Dendritic cell treated with granulocyte-macrophage colony-stimulating factor and Interleukin-4, amounts not matched to agents 40 ng/mL and 50 ng/mL, for 4 days (primary cell): ENCODE measurements at regions not wholly inside any gene's neighbourhood (a gene's known extent, or its start where the extent isn't known, plus 50 kb on each side); places are given as distances from the start of the nearest gene placed in this dataset.

Source experiments
- H3K27ac Mint-ChIP-seq: one replicate; pipeline ENCODE4 v1.8.0; 2022; ENCODE audit warnings: mild to moderate bottlenecking, mixed read lengths
- H3K27me3 Mint-ChIP-seq: one replicate; pipeline ENCODE4 v1.8.0; 2022; ENCODE audit warnings: mild to moderate bottlenecking, mixed read lengths
- H3K36me3 Mint-ChIP-seq: one replicate; pipeline ENCODE4 v1.8.0; 2022; ENCODE audit warnings: low read depth, mixed read lengths
- H3K4me1 Mint-ChIP-seq: one replicate; pipeline ENCODE4 v1.8.0; 2022; ENCODE audit warnings: low read depth, mixed read lengths
- H3K4me3 Mint-ChIP-seq: one replicate; pipeline ENCODE4 v1.8.0; 2022; ENCODE audit warnings: mild to moderate bottlenecking, moderate library complexity, mixed read lengths
- H3K9me3 Mint-ChIP-seq: one replicate; pipeline ENCODE4 v1.8.0; 2022; ENCODE audit warnings: mixed read lengths
- intact Hi-C: fragments of 100-400 bp; cut with micrococcal nuclease; formaldehyde crosslinking; loops from one replicate; pipeline ENCODE4 v1.15.0; 2022

DNA sequence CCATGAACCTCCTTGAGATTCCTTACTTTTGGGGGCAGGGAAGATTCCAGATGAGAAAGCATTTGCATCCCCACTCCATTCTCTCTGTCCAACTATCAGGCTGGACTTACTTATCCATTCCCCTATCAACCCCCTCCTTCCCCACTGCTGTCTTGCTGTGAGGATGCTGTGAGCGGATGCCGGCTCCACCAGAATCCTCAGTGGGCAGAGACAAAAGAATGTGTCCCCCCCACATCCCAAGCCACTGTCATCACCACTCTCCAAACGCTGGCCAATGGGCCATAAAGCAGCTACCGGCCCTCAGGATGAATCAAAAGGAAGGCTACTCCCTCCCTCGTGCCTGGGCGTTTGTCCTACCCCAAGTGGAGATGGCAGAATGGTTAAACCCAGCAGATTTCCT lies 173.0 kb upstream of the NTF3 start:
- H3K27me3 Mint-ChIP-seq = no peaks in the 10 kb centered on the region
- intact Hi-C loops = no loop called here
- H3K27ac Mint-ChIP-seq = no peak overlapping the region
- H3K9me3 Mint-ChIP-seq = no peaks in the 10 kb centered on the region
- H3K4me3 Mint-ChIP-seq = no peak overlapping the region
- H3K4me1 Mint-ChIP-seq = no peaks in the 10 kb centered on the region
- no peaks in the 10 kb centered on the region for H3K36me3 Mint-ChIP-seq

GRCh38 chr12:5259523-5259922 lies 172.4 kb upstream of the NTF3 start:
- Mint-ChIP-seq H3K27me3 (no peaks in the 10 kb centered on the region), H3K27ac (no peak overlapping the region), H3K4me1 (no peaks in the 10 kb centered on the region), H3K9me3 (no peaks in the 10 kb centered on the region), H3K4me3 (no peak overlapping the region), H3K36me3 (no peaks in the 10 kb centered on the region)
- intact Hi-C loops = no loop called here

DNA sequence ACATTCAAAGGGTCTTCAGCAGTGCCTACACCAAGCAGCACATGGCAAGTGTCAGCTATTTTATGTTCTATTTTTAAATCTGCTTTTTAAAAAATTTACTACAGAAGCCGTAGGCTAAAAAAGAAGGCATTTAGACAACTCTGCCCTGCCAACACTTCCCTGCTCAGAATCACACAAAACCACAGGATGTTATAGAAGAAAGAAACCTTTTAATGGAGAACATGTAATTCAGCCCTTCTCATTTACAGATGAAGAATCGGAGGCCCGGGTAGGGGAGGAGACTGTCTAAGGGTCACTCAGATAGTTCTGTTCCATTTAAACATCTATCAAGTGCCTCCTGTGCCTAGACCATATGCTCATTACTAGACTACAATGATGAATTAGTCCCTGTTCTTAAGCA lies 171.8 kb upstream of the NTF3 start:
- H3K9me3 Mint-ChIP-seq = no peaks in the 10 kb centered on the region
- H3K36me3 Mint-ChIP-seq = no peaks in the 10 kb centered on the region
- no peaks in the 10 kb centered on the region for H3K27me3 Mint-ChIP-seq
- H3K4me1 Mint-ChIP-seq = no peaks in the 10 kb centered on the region
- H3K4me3 Mint-ChIP-seq = no peak overlapping the region
- no peak overlapping the region for H3K27ac Mint-ChIP-seq
- intact Hi-C loops = no loop called here

DNA sequence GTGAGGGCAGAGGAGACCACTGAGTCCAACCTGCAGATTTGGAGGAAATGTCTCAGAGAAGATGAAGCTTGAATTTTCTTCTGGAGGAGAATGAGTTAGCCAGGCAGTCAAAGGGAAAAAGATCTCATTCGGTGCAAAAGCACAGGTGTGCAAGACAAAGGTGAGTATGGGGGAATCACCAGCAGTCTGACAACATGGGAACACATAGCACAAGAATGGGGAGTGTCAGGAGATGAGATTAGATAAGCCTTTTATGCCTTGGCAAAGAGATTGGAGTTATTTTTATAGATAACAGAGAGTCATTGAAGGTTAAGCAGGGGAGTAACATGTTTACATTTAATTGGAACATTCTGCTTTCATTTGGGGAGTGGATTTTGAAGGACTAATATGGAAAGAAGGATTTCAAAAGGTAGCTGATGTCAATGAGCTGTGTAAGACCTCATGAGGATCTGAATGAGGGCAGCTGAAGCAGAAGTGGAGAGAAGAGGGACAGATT lies 171.3 kb upstream of the NTF3 start:
- Mint-ChIP-seq H3K9me3 (no peaks in the 10 kb centered on the region), H3K4me3 (no peak overlapping the region), H3K27me3 (no peaks in the 10 kb centered on the region), H3K36me3 (no peaks in the 10 kb centered on the region), H3K27ac (no peak overlapping the region), H3K4me1 (no peaks in the 10 kb centered on the region)
- intact Hi-C loops = no loop called here

- intact Hi-C loops = no loop called here
- H3K27ac Mint-ChIP-seq = no peak overlapping the region
- no peaks in the 10 kb centered on the region for H3K9me3 Mint-ChIP-seq
- no peaks in the 10 kb centered on the region for H3K36me3 Mint-ChIP-seq
- no peaks in the 10 kb centered on the region for H3K4me1 Mint-ChIP-seq
- H3K4me3 Mint-ChIP-seq = no peak overlapping the region
- no peaks in the 10 kb centered on the region for H3K27me3 Mint-ChIP-seq
Measured at GRCh38 chr12:5262450-5262849, 169.5 kb upstream of the NTF3 start.

- no peaks in the 10 kb centered on the region for H3K36me3 Mint-ChIP-seq
- intact Hi-C loops = no loop called here
- no peaks in the 10 kb centered on the region for H3K9me3 Mint-ChIP-seq
- H3K27me3 Mint-ChIP-seq = no peaks in the 10 kb centered on the region
- no peaks in the 10 kb centered on the region for H3K4me1 Mint-ChIP-seq
- H3K4me3 Mint-ChIP-seq = no peak overlapping the region
- H3K27ac Mint-ChIP-seq = no peak overlapping the region
Measured at GRCh38 chr12:5262885-5263284, 169.0 kb upstream of the NTF3 start.

GRCh38 chr12:5264006-5264405 lies 167.9 kb upstream of the NTF3 start:
- H3K27me3 Mint-ChIP-seq = no peaks in the 10 kb centered on the region

GRCh38 chr12:5267603-5268423 lies 164.1 kb upstream of the NTF3 start:
- H3K27me3 Mint-ChIP-seq = no peaks in the 10 kb centered on the region
- intact Hi-C loops = no loop called here
- H3K36me3 Mint-ChIP-seq = no peaks in the 10 kb centered on the region
- no peaks in the 10 kb centered on the region for H3K9me3 Mint-ChIP-seq
- H3K27ac Mint-ChIP-seq = no peak overlapping the region
- peaks cover 6% of the 10 kb centered on the region for H3K4me1 Mint-ChIP-seq
- no peak overlapping the region for H3K4me3 Mint-ChIP-seq

More at GRCh38 chr12:5264006-5264405, 167.9 kb upstream of the NTF3 start:
- intact Hi-C loops = no loop called here
- Mint-ChIP-seq H3K36me3 (no peaks in the 10 kb centered on the region), H3K4me3 (no peak overlapping the region), H3K9me3 (no peaks in the 10 kb centered on the region), H3K27ac (no peak overlapping the region), H3K4me1 (no peaks in the 10 kb centered on the region)

DNA sequence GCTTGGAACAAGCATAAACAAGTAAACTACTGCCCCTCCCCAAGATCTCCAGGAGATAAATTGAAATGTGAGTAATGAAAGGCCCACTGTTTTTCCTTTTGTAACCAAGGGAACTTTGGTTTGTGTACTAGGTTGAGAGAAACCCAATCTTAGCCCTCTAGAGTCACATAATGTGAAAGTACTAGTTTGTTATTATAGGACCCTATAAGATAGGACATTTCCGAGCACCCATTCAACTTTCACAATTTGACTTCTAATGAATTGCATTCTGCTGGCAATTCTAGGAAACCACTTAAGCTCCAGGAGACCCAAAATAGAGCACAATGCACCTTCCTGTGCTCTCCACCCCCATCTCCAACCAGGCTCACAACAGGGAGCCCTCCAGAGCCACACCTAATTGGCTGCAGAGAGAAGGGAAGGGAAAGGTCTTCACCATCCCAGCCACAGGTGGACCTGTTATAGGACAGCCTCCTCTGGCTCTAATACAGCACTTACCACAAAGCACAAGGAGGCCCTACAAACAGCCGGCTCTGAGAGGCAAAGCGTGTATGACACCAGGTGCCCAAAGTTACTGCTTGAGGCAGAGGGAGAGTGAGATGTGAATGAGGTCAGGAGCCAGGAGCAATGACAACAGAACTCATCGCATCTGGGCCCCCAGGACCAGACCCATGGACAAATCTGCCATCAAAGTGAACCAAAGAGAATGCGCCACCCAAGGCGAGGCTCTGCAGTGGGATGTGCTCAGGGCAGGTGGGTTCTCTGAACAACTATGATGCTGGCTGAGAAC lies 163.3 kb upstream of the NTF3 start:
- Mint-ChIP-seq H3K27me3 (no peaks in the 10 kb centered on the region), H3K36me3 (no peaks in the 10 kb centered on the region), H3K4me1 (peaks cover 6% of the 10 kb centered on the region), H3K27ac (no peak overlapping the region), H3K9me3 (no peaks in the 10 kb centered on the region), H3K4me3 (no peak overlapping the region)
- intact Hi-C loops = no loop called here

DNA sequence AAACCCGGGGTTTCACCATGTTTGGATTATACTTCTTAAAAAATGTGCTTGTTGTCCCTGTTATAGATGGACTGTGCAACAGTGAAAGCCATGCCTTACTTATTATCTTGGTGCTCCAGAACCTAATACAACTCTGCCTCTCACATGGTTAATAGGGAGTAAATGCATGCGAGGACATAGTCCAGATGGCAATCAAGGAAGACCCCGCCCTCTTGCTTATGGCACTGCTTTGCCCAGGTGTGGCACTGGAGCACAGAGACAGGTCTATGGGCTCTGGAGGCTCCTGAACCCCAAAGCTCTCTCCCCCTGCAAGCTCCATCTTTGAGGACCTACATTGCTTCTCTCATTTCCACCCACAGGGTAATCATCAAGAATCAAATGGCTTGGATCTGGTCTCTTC lies 162.1 kb upstream of the NTF3 start:
- H3K4me1 Mint-ChIP-seq = peaks cover 6% of the 10 kb centered on the region
- H3K4me3 Mint-ChIP-seq = no peak overlapping the region
- no peak overlapping the region for H3K27ac Mint-ChIP-seq
- no peaks in the 10 kb centered on the region for H3K27me3 Mint-ChIP-seq
- intact Hi-C loops = no loop called here
- no peaks in the 10 kb centered on the region for H3K9me3 Mint-ChIP-seq
- H3K36me3 Mint-ChIP-seq = no peaks in the 10 kb centered on the region

- intact Hi-C loops = no loop called here
- no peaks in the 10 kb centered on the region for H3K9me3 Mint-ChIP-seq
- no peak overlapping the region for H3K27ac Mint-ChIP-seq
- H3K4me3 Mint-ChIP-seq = no peak overlapping the region
- peaks cover 6% of the 10 kb centered on the region for H3K4me1 Mint-ChIP-seq
- no peaks in the 10 kb centered on the region for H3K36me3 Mint-ChIP-seq
- H3K27me3 Mint-ChIP-seq = no peaks in the 10 kb centered on the region
Measured at GRCh38 chr12:5272018-5272785, 159.7 kb upstream of the NTF3 start.

- no peak overlapping the region for H3K4me3 Mint-ChIP-seq
- H3K36me3 Mint-ChIP-seq = no peaks in the 10 kb centered on the region
Measured at GRCh38 chr12:5273709-5274108, 158.2 kb upstream of the NTF3 start.

GRCh38 chr12:5276327-5276880 lies 155.5 kb upstream of the NTF3 start:
- intact Hi-C loops = no loop called here
- no peak overlapping the region for H3K27ac Mint-ChIP-seq
- no peaks in the 10 kb centered on the region for H3K27me3 Mint-ChIP-seq
- no peak overlapping the region for H3K4me3 Mint-ChIP-seq
- H3K9me3 Mint-ChIP-seq = no peaks in the 10 kb centered on the region
- no peaks in the 10 kb centered on the region for H3K4me1 Mint-ChIP-seq
- no peaks in the 10 kb centered on the region for H3K36me3 Mint-ChIP-seq

More at GRCh38 chr12:5273709-5274108, 158.2 kb upstream of the NTF3 start:
- intact Hi-C loops = no loop called here
- no peaks in the 10 kb centered on the region for H3K9me3 Mint-ChIP-seq
- peaks cover 6% of the 10 kb centered on the region for H3K4me1 Mint-ChIP-seq
- H3K27ac Mint-ChIP-seq = no peak overlapping the region
- no peaks in the 10 kb centered on the region for H3K27me3 Mint-ChIP-seq

DNA sequence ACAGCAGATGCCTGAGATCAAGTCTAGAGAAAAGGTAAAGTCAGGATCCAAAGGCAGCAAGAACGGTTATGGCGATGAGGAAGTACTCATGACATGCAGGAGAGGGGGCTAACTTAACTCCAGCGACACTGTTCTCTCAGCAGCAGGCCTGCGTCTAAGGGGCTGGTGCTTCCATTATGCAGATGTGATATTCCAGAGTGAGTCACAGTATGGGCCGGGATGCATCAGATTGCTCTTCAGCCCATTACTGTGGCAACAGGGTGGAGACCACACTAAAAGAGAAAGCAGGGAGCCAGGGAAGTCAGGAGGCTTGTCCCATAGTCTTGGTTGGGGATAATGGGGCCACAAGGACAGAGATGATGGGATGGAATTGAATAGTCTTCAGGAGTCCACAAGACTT lies 151.8 kb upstream of the NTF3 start:
- peaks cover 5% of the 10 kb centered on the region for H3K4me1 Mint-ChIP-seq
- no peaks in the 10 kb centered on the region for H3K9me3 Mint-ChIP-seq
- no peak overlapping the region for H3K27ac Mint-ChIP-seq
- intact Hi-C loops = no loop called here
- H3K36me3 Mint-ChIP-seq = no peaks in the 10 kb centered on the region
- H3K27me3 Mint-ChIP-seq = no peaks in the 10 kb centered on the region
- no peak overlapping the region for H3K4me3 Mint-ChIP-seq
